ENCODE measurements at regions not wholly inside any gene's neighbourhood (a gene's known extent, or its start where the extent isn't known, plus 50 kb on each side); places are given as distances from the start of the nearest gene placed in this dataset.

GRCh38 chr20:34163307-34163706 lies 51.3 kb upstream of the EIF2S2 start:
- DNase-seq, result no peak

DNA sequence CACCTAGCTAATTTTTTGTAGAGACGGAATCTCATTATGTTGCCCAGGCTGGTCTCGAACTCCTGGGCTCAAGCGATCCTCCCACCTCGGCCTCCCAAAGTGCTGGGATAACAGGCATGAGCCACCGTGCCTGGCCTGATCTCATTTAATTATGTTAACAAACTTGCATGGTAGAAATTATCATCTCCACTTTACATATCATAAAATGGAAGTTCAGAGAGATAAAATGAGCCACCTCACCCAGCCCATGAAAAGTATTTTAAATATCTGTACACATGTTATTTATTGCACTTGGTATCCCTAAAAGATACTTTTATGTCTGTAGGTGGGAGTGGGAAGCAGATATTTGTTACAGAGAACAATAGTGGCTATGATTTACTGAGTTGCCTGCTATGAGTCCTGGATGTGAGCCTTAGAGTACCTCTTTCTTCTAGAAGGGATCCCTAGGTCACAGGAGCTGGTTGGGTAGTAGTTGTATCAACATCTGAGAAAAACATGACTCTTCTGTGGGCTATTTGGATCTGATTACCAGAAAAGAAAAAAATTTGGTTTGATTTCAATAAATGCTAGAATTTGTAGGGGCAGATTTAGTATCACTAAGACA lies 52.4 kb upstream of the EIF2S2 start:
- no peak for DNase-seq

GRCh38 chr20:34165018-34165619 lies 53.1 kb upstream of the EIF2S2 start:
- DNase-seq, result no peak

- DNase-seq, result no peak
Measured at GRCh38 chr20:34171640-34172039, 59.6 kb upstream of the EIF2S2 start.

- no peak for DNase-seq
Measured at GRCh38 chr20:34172926-34173325, 60.9 kb upstream of the EIF2S2 start.

DNA sequence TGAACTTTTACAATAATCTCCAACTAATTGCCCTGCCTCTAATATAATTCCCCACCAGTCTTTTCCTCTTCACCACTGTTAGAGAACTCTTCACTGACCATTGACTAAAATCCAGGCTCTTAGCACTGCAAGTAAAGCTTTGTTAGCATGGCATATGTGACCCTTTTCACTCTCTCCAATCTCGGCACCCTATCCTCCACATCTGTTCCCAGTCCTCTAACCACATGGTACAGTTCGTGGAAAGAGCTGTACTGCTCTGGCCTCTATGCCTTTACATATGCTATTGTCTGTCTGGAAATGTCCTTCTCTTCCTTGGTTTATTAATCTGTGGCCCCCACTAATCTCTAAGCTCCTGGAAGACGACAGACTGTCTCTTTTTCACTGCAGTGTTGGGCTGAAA lies 63.0 kb upstream of the EIF2S2 start:
- DNase-seq, result no peak

DNA sequence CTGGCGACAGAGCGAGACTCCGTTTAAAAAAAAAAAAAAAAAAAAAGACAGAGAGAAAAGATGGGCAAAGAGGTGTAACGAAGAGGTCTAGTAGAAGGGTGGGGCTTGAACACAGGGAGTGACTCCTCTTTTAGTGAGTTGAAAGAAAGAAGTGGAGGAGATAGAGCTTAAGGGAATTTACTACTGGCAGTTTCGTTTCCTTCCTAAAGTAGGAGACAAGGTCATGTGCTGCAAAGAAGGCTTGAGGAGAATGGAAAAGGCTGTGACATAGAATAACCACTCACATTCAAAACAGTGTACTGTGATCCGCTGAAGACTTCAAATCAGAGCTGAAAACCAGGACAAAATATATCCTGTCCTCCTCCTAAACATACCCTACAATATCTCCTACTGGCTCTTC lies 63.8 kb upstream of the EIF2S2 start:
- no peak for DNase-seq

GRCh38 chr20:34177052-34177451 lies 64.2 kb upstream of the ASIP start:
- no peak for DNase-seq

GRCh38 chr20:34179637-34180360 lies 61.4 kb upstream of the ASIP start:
- DNase-seq, result no peak

GRCh38 chr20:34180460-34181120 lies 60.6 kb upstream of the ASIP start:
- no peak for DNase-seq

GRCh38 chr20:34181484-34181883 lies 59.7 kb upstream of the ASIP start:
- no peak for DNase-seq

DNA sequence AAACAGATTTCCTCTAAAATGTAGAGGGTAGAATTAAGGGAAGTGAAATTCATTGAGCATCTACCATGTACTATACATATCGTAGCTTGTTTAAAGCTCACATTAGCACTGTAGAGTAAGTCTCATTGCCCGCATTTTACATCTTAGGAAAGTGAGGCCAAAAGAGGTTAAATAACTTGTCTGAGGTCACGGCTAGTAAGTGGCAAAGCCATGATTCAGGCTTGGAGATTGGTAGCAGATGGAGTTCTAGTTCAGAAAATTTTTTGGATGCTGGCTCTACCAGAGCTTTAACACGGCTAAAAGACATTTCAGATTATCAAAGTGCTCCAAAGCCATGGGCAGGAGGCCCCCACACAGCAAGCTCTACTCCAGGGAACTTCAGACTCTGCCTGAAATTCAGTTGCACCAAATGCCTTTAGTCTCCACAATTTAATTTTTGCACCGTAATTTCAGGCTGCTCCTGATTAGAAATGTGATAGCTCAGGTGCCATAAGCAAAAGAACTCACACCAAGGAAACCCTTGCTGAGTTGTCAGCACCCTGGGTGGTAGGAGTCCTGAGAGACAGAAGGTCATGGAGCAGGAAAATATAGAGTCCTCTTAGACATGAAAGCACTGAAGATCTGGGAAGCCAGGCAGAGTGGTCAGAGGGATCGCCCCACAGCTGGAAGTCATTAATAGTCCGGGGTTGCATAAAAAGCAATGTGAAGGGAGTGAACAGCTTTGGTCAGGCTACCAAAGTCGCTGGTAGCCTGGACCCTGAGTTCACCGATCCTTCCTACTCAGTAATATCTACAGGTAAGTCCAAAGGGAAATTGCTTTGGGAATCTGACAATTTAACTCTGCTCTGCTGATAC lies 55.2 kb upstream of the ASIP start:
- no peak for DNase-seq

DNA sequence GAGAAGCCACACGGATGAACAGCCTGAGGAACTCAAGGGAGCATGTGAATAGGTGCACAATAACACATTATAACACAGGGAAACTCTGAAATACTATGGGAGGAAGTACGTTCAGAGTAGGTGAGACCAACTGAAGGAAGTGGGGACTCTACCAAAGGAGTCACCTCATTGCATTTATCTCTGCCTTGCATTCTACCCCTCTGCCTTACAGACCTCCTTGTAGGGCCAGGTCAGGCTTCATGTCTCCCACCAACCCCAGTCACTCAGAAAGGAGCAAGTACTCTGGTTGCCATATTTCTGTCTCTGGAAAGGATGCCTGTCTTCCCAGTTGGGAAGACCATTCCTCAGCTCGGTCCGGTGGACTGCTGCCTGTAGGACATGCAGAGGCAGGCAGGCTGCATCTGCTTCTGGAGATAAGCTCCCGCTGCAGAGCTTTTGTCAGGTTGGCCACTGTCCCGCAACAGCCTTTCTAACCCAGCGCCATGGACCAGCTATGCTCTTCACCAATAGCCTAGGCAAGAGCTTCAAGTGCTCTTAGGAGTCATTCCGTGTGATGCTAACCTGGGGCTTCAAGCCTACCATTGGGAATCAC lies 51.6 kb upstream of the ASIP start:
- no peak for DNase-seq

DNA sequence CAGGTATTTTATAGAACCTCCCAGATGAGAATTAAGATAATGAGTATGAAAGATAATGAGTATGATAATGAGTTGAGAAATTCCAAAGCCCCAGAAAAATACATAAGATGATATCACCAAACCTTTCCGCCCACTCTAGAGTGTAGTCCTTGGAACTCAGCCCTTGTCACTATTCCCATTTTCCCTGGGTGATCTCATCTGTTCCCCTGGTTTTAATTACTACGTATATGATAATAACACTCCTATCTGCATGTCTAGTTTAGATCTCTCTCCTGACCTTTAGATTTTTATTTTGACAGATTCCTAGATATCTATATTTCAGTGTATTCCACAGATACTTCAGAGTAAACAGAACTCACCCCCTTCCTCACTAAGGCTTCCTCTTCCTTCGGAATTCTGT lies 51.0 kb upstream of the ASIP start:
- no peak for DNase-seq

GRCh38 chr20:34190679-34191090 lies 50.5 kb upstream of the ASIP start:
- peak; percentile 46 for DNase-seq

All from activated CD4-positive, alpha-beta T cell treated with anti-CD3 and anti-CD28 coated beads, Interleukin-2, amount 50 U/mL, for 16 hours (primary cell).